ENCODE measurements at regions not wholly inside any gene's neighbourhood (a gene's known extent, or its start where the extent isn't known, plus 50 kb on each side); places are given as distances from the start of the nearest gene placed in this dataset.
"Not testable (repeated sequence)": the region's sequence is repeated elsewhere in the genome, so short reads cannot be mapped to it uniquely, and the experiment has no call there.

- 68 to 80% (median 72%) methylated on average over 4 to 5 of the region's 5 CpGs for WGBS, 5 donors
- H3K9me3 ChIP-seq; H3K27me3 ChIP-seq (replicated peaks in 1 of 7); H3K4me3 ChIP-seq; intact Hi-C loops (cut with DNase I; ENCODE audit: low total_unique reads); H3K27ac ChIP-seq; DNase-seq; H3K4me1 ChIP-seq; H3K36me3 ChIP-seq: not testable (repeated sequence)
These were observed 227.1 kb upstream of the NBPF12 start for GRCh38 chr1:146710838-146711521.

GRCh38 chr1:146709302-146709701, 228.8 kb upstream of the NBPF12 start:
- H3K27me3 ChIP-seq (replicated peaks in 1 of 7); DNase-seq; H3K4me1 ChIP-seq; intact Hi-C loops (cut with DNase I; ENCODE audit: low total_unique reads); H3K4me3 ChIP-seq; H3K27ac ChIP-seq; H3K36me3 ChIP-seq; H3K9me3 ChIP-seq: not testable (repeated sequence)
- 33 to 67% (median 50%) methylated on average over 1 of the region's 1 CpG for WGBS, 5 donors

- H3K36me3 ChIP-seq; H3K4me3 ChIP-seq; DNase-seq; H3K27ac ChIP-seq; H3K4me1 ChIP-seq; H3K9me3 ChIP-seq; H3K27me3 ChIP-seq (replicated peaks in 1 of 7); intact Hi-C loops (cut with DNase I; ENCODE audit: low total_unique reads): not testable (repeated sequence)
- 65 to 88% (median 73%) methylated on average over 1 to 2 of the region's 2 CpGs for WGBS, 5 donors
These were observed 233.9 kb upstream of the NBPF12 start for GRCh38 chr1:146704162-146704724.

GRCh38 chr1:146701320-146701719, 236.8 kb upstream of the NBPF12 start:
- H3K36me3 ChIP-seq; H3K9me3 ChIP-seq; H3K4me3 ChIP-seq; H3K4me1 ChIP-seq; H3K27ac ChIP-seq; intact Hi-C loops (cut with DNase I; ENCODE audit: low total_unique reads); DNase-seq; H3K27me3 ChIP-seq (replicated peaks in 1 of 7): not testable (repeated sequence)
- no CpG with 5 or more reads among the region's 1 CpG for WGBS, 5 donors

- 68 to 92% (median 85%) methylated on average over 1 to 8 of the region's 10 CpGs for WGBS, 5 donors
- H3K27ac ChIP-seq; H3K4me3 ChIP-seq; H3K27me3 ChIP-seq (replicated peaks in 1 of 7); H3K36me3 ChIP-seq; intact Hi-C loops (cut with DNase I; ENCODE audit: low total_unique reads); DNase-seq; H3K9me3 ChIP-seq; H3K4me1 ChIP-seq: not testable (repeated sequence)
These were observed 242.7 kb upstream of the NBPF12 start for GRCh38 chr1:146695388-146695787.

GRCh38 chr1:146691798-146692197, 246.3 kb upstream of the NBPF12 start:
- H3K36me3 ChIP-seq; DNase-seq; H3K9me3 ChIP-seq; H3K27ac ChIP-seq; H3K4me3 ChIP-seq; intact Hi-C loops (cut with DNase I; ENCODE audit: low total_unique reads); H3K4me1 ChIP-seq; H3K27me3 ChIP-seq (replicated peaks in 1 of 7): not testable (repeated sequence)
- 73 to 91% (median 74%) methylated on average over 1 to 2 of the region's 3 CpGs; no CpG with 5 or more reads in 2 of the 5 donors for WGBS, 5 donors

GRCh38 chr1:146688893-146689292, 249.2 kb upstream of the NBPF12 start:
- DNase-seq; H3K27me3 ChIP-seq (replicated peaks in 1 of 7); H3K4me1 ChIP-seq; H3K4me3 ChIP-seq; intact Hi-C loops (cut with DNase I; ENCODE audit: low total_unique reads); H3K9me3 ChIP-seq; H3K36me3 ChIP-seq; H3K27ac ChIP-seq: not testable (repeated sequence)
- WGBS, 5 donors, result 63 to 83% (median 71%) methylated on average over 1 of the region's 3 CpGs

GRCh38 chr1:146686777-146687366, 251.3 kb upstream of the NBPF12 start:
- WGBS, 5 donors, result 64 to 76% (median 73%) methylated on average over 4 of the region's 4 CpGs

GRCh38 chr1:146683126-146683429, 255.0 kb upstream of the NBPF12 start:
- H3K4me3 ChIP-seq; intact Hi-C loops (cut with DNase I; ENCODE audit: low total_unique reads); H3K9me3 ChIP-seq; H3K36me3 ChIP-seq; H3K27ac ChIP-seq; H3K4me1 ChIP-seq; DNase-seq; H3K27me3 ChIP-seq (replicated peaks in 1 of 7): not testable (repeated sequence)
- 43 to 73% (median 65%) methylated on average over 1 to 2 of the region's 5 CpGs; no CpG with 5 or more reads in 1 of the 5 donors for WGBS, 5 donors

More at GRCh38 chr1:146686777-146687366, 251.3 kb upstream of the NBPF12 start:
- H3K9me3 ChIP-seq; H3K27ac ChIP-seq; H3K36me3 ChIP-seq; H3K4me3 ChIP-seq; DNase-seq; H3K27me3 ChIP-seq (replicated peaks in 1 of 7); intact Hi-C loops (cut with DNase I; ENCODE audit: low total_unique reads); H3K4me1 ChIP-seq: not testable (repeated sequence)

GRCh38 chr1:146682227-146683125, 255.6 kb upstream of the NBPF12 start:
- H3K27ac ChIP-seq; H3K36me3 ChIP-seq; DNase-seq; H3K27me3 ChIP-seq (replicated peaks in 1 of 7); H3K4me3 ChIP-seq; H3K9me3 ChIP-seq; intact Hi-C loops (cut with DNase I; ENCODE audit: low total_unique reads); H3K4me1 ChIP-seq: not testable (repeated sequence)
- WGBS, 5 donors, result 0 to 81% (median 80%) methylated on average over 1 to 8 of the region's 11 CpGs

Measured in spleen (tissue), 11 donors.